RWPE1 (cell line): ENCODE measurements at regions not wholly inside any gene's neighbourhood (a gene's known extent, or its start where the extent isn't known, plus 50 kb on each side); places are given as distances from the start of the nearest gene placed in this dataset.

ENCODE experiments used
- CTCF ChIA-PET: fragments of 350-600 bp; sonication (Branson Sonifier 250); formaldehyde crosslinking; extraction: SDS; loops from one replicate; lab custom pipeline; 2021; lab: Yijun Ruan, JAX
- POLR2A ChIA-PET: fragments of 400-600 bp; formaldehyde crosslinking; extraction: SDS; loops from one replicate; lab custom pipeline; 2020; ENCODE audit warnings: antibody characterized with exemption; ENCODE audit not compliant: low non-redundant PET; lab: Yijun Ruan, JAX
- DNase-seq: peaks from one replicate; pipeline ENCODE4 v3.0.0; 2012; ENCODE audit warnings: low spot score
- H3K27ac ChIP-seq: fragments of 450-650 bp; 2 replicates; pipeline ENCODE4 v1.5.1; 2017
- CTCF ChIP-seq: fragments of 450-650 bp; conservative IDR thresholded peaks from 2 replicates; pipeline ENCODE4 v1.5.1; 2017; ENCODE audit warnings: low read depth, mild to moderate bottlenecking

GRCh38 chr14:26820572-26820971, 222.7 kb upstream of the NOVA1 start:
- POLR2A ChIA-PET = no interaction called here
- DNase-seq = no peak
- CTCF ChIA-PET = interaction anchor here (0.7 kb wide), 2 partner anchors 25 to 612 kb away, joined by 3 to 5 read pairs; no protein-coding TSS in a partner anchor
- H3K27ac ChIP-seq = no peak overlapping the region
- no peak for TF ChIP-seq CTCF

GRCh38 chr14:26828741-26829140, 230.9 kb upstream of the NOVA1 start:
- DNase-seq = no peak
- POLR2A ChIA-PET = no interaction called here

GRCh38 chr14:26833621-26834176, 235.9 kb upstream of the NOVA1 start:
- POLR2A ChIA-PET = no interaction called here
- DNase-seq = no peak
- H3K27ac ChIP-seq = no peak overlapping the region
- CTCF ChIA-PET = interaction anchor here (0.5 kb wide), 1 partner anchor 24 kb away, joined by 6 read pairs; no protein-coding TSS in a partner anchor
- no peak for TF ChIP-seq CTCF

More at GRCh38 chr14:26828741-26829140, 230.9 kb upstream of the NOVA1 start:
- no peak for TF ChIP-seq CTCF
- no peak overlapping the region for H3K27ac ChIP-seq
- CTCF ChIA-PET = no interaction called here

- POLR2A ChIA-PET = no interaction called here
- TF ChIP-seq CTCF = no peak
- CTCF ChIA-PET = no interaction called here
- H3K27ac ChIP-seq = no peak overlapping the region
- DNase-seq = no peak
Observed at GRCh38 chr14:26835979-26836570, 238.2 kb upstream of the NOVA1 start.

- no peak for DNase-seq
- TF ChIP-seq CTCF = no peak
- H3K27ac ChIP-seq = no peak overlapping the region
- POLR2A ChIA-PET = no interaction called here
- CTCF ChIA-PET = no interaction called here
Observed at GRCh38 chr14:26839481-26839880, 241.6 kb upstream of the NOVA1 start.

- no peak for DNase-seq
- TF ChIP-seq CTCF = no peak
- CTCF ChIA-PET = no interaction called here
- POLR2A ChIA-PET = no interaction called here
- H3K27ac ChIP-seq = no peak overlapping the region
Observed at GRCh38 chr14:26841326-26841725, 243.5 kb upstream of the NOVA1 start.
